ENCODE measurements at regions not wholly inside any gene's neighbourhood (a gene's known extent, or its start where the extent isn't known, plus 50 kb on each side); places are given as distances from the start of the nearest gene placed in this dataset.

DNA sequence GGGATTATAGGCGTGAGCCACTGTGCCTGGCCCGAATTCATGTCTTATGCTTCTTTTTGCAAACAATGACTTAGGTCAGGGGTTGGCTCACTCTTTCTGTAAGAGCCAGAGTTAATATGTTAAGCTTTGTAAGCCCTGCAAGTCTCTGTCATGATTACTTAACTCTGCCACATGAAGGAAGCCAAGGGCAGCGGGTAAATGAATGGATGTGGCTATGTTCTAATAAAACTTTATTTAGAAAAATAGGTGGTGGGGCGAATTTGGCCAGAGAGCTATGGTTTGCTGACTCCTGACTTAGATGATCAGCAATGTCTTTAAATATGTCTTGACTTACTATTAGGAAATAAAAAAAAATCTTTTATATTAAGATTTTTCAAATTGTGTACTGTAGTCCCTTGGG is 114.9 kb upstream of the ZFP64 start:
- Histone ChIP-seq H3K4me3 (ENCODE audit: low read length) (no peak overlapping the region), H3K36me3 (ENCODE audit: insufficient read depth, low read length) (no peaks in the 10 kb centered on the region), H3K27me3 (ENCODE audit: insufficient read depth, low read depth, low read length) (no peaks in the 10 kb centered on the region), H2AFZ (ENCODE audit: low read depth, low read length) (no peak overlapping the region), H3K79me2 (replicated peaks; ENCODE audit: insufficient read depth, low read length) (no peaks in the 10 kb centered on the region), H4K20me1 (ENCODE audit: insufficient read depth) (no peaks in the 10 kb centered on the region), H3K9me3 (ENCODE audit: low read length) (no peaks in the 10 kb centered on the region), H3K27ac (ENCODE audit: low read length) (no peak overlapping the region), H3K9ac (ENCODE audit: low read length) (no peak overlapping the region), H3F3A (ENCODE audit: insufficient read depth, low read length, poor library complexity, severe bottlenecking) (no peaks in the 10 kb centered on the region), H3K4me2 (ENCODE audit: low read length) (no peak overlapping the region), H3K9me2 (ENCODE audit: insufficient read depth, low read length) (no peaks in the 10 kb centered on the region)
- TF ChIP-seq MXI1 (conservative IDR thresholded peaks at IDR 0.05; ENCODE audit: poor library complexity, severe bottlenecking) (no peak), RAD21 (conservative IDR thresholded peaks at IDR 0.05) (no peak), POLR2AphosphoS5 (IDR thresholded peaks at IDR 0.05) (no peak), TAF1 (IDR thresholded peaks at IDR 0.05; ENCODE audit: low read depth) (no peak), EZH2 (IDR thresholded peaks at IDR 0.05; ENCODE audit: borderline replicate concordance, insufficient read depth, low read length, poor library complexity, severe bottlenecking) (no peak), EP300 (conservative IDR thresholded peaks at IDR 0.05; ENCODE audit: poor library complexity, severe bottlenecking) (no peak), SMC3 (conservative IDR thresholded peaks at IDR 0.05; ENCODE audit: poor library complexity) (no peak)
- TF ChIP-seq, protein P1, sequence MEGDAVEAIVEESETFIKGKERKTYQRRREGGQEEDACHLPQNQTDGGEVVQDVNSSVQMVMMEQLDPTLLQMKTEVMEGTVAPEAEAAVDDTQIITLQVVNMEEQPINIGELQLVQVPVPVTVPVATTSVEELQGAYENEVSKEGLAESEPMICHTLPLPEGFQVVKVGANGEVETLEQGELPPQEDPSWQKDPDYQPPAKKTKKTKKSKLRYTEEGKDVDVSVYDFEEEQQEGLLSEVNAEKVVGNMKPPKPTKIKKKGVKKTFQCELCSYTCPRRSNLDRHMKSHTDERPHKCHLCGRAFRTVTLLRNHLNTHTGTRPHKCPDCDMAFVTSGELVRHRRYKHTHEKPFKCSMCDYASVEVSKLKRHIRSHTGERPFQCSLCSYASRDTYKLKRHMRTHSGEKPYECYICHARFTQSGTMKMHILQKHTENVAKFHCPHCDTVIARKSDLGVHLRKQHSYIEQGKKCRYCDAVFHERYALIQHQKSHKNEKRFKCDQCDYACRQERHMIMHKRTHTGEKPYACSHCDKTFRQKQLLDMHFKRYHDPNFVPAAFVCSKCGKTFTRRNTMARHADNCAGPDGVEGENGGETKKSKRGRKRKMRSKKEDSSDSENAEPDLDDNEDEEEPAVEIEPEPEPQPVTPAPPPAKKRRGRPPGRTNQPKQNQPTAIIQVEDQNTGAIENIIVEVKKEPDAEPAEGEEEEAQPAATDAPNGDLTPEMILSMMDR (IDR thresholded peaks at IDR 0.05; ENCODE audit: poor library complexity, severe bottlenecking), result no peak
- TF ChIP-seq, protein P2, sequence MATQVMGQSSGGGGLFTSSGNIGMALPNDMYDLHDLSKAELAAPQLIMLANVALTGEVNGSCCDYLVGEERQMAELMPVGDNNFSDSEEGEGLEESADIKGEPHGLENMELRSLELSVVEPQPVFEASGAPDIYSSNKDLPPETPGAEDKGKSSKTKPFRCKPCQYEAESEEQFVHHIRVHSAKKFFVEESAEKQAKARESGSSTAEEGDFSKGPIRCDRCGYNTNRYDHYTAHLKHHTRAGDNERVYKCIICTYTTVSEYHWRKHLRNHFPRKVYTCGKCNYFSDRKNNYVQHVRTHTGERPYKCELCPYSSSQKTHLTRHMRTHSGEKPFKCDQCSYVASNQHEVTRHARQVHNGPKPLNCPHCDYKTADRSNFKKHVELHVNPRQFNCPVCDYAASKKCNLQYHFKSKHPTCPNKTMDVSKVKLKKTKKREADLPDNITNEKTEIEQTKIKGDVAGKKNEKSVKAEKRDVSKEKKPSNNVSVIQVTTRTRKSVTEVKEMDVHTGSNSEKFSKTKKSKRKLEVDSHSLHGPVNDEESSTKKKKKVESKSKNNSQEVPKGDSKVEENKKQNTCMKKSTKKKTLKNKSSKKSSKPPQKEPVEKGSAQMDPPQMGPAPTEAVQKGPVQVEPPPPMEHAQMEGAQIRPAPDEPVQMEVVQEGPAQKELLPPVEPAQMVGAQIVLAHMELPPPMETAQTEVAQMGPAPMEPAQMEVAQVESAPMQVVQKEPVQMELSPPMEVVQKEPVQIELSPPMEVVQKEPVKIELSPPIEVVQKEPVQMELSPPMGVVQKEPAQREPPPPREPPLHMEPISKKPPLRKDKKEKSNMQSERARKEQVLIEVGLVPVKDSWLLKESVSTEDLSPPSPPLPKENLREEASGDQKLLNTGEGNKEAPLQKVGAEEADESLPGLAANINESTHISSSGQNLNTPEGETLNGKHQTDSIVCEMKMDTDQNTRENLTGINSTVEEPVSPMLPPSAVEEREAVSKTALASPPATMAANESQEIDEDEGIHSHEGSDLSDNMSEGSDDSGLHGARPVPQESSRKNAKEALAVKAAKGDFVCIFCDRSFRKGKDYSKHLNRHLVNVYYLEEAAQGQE (IDR thresholded peaks at IDR 0.05; ENCODE audit: borderline replicate concordance), result no peak

DNA sequence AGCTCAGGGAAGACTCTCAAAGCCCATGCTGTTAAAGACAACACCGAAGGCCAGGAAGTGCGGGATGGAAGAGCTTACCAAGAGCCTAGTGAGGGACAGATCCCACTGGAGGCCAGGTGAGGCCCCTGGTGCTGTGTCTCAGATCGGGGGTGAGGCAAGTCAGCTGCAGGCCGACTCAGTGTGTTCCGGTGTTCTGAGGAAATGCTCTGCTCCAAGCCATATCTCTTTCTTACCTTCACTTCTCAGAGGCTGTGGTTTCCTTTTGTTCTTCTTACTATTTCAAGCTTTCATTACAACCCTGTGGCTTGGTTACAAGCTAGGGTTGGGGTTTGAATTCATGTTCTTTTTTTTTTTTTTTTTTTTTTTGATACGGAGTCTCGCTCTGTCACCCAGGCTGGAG is 114.3 kb upstream of the ZFP64 start:
- Histone ChIP-seq H3K79me2 (replicated peaks; ENCODE audit: insufficient read depth, low read length) (no peaks in the 10 kb centered on the region), H3F3A (ENCODE audit: insufficient read depth, low read length, poor library complexity, severe bottlenecking) (no peaks in the 10 kb centered on the region), H3K36me3 (ENCODE audit: insufficient read depth, low read length) (no peaks in the 10 kb centered on the region), H3K4me2 (ENCODE audit: low read length) (no peak overlapping the region), H3K9me2 (ENCODE audit: insufficient read depth, low read length) (no peaks in the 10 kb centered on the region), H2AFZ (ENCODE audit: low read depth, low read length) (no peak overlapping the region), H3K27me3 (ENCODE audit: insufficient read depth, low read depth, low read length) (no peaks in the 10 kb centered on the region), H3K9ac (ENCODE audit: low read length) (no peak overlapping the region), H3K4me3 (ENCODE audit: low read length) (no peak overlapping the region), H4K20me1 (ENCODE audit: insufficient read depth) (no peaks in the 10 kb centered on the region), H3K9me3 (ENCODE audit: low read length) (no peaks in the 10 kb centered on the region), H3K27ac (ENCODE audit: low read length) (no peak overlapping the region)
- TF ChIP-seq TAF1 (IDR thresholded peaks at IDR 0.05; ENCODE audit: low read depth), result no peak
- no peak for TF ChIP-seq POLR2AphosphoS5 (IDR thresholded peaks at IDR 0.05)
- no peak for TF ChIP-seq EZH2 (IDR thresholded peaks at IDR 0.05; ENCODE audit: borderline replicate concordance, insufficient read depth, low read length, poor library complexity, severe bottlenecking)
- TF ChIP-seq, protein P2 (IDR thresholded peaks at IDR 0.05; ENCODE audit: borderline replicate concordance), result no peak
- TF ChIP-seq RAD21 (conservative IDR thresholded peaks at IDR 0.05), result no peak
- TF ChIP-seq MXI1 (conservative IDR thresholded peaks at IDR 0.05; ENCODE audit: poor library complexity, severe bottlenecking), result no peak
- TF ChIP-seq, protein P1 (IDR thresholded peaks at IDR 0.05; ENCODE audit: poor library complexity, severe bottlenecking), result no peak
- TF ChIP-seq EP300 (conservative IDR thresholded peaks at IDR 0.05; ENCODE audit: poor library complexity, severe bottlenecking), result no peak
- TF ChIP-seq SMC3 (conservative IDR thresholded peaks at IDR 0.05; ENCODE audit: poor library complexity), result no peak
